Esophagus squamous epithelium (tissue), 4 donors: ENCODE measurements at regions not wholly inside any gene's neighbourhood (a gene's known extent, or its start where the extent isn't known, plus 50 kb on each side); places are given as distances from the start of the nearest gene placed in this dataset.

Source experiments
- CTCF ChIP-seq, 6 experiments: fragments of 450-650 bp in 4 of 6; fragments of 200-600 bp in 2 of 6; sonication (generic) in 2 of 6; IDR thresholded peaks; one replicate each; pipeline ENCODE4 v1.5.1; 2016 to 2019; ENCODE audit warnings: antibody characterized with exemption in 6 of 6, mild to moderate bottlenecking in 4 of 6, moderate library complexity in 4 of 6
- POLR2A ChIP-seq, 4 donors: fragments of 450-650 bp; IDR thresholded peaks; one replicate each; pipeline ENCODE4 v1.6.1; 2017; ENCODE audit warnings: antibody characterized with exemption in 4 of 4, mild to moderate bottlenecking in 4 of 4, moderate library complexity in 3 of 4

DNA sequence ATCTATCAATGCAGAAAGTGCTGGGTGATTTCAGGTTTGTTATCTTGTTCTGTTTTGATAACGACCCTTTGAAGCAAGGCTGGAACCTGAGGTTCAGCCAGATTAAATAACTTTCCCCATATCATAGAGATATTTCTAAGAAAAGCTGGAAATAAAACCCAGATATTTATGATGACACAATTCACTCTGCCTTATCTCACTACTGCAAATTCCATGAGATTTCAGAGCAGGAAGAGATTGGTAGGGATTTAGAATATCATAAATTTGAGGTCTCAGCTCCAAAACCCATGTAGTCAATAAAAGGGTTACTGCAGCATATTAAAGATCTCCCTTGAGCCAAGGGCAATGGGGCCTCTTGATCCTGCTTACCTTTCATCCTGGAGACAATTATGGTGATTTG, 692.5 kb upstream of the IGFBP3 start:
- no peak for TF ChIP-seq CTCF (IDR thresholded peaks at IDR 0.05)
- no peak for TF ChIP-seq POLR2A (IDR thresholded peaks at IDR 0.05)
